ENCODE measurements at regions not wholly inside any gene's neighbourhood (a gene's known extent, or its start where the extent isn't known, plus 50 kb on each side); places are given as distances from the start of the nearest gene placed in this dataset.

DNA sequence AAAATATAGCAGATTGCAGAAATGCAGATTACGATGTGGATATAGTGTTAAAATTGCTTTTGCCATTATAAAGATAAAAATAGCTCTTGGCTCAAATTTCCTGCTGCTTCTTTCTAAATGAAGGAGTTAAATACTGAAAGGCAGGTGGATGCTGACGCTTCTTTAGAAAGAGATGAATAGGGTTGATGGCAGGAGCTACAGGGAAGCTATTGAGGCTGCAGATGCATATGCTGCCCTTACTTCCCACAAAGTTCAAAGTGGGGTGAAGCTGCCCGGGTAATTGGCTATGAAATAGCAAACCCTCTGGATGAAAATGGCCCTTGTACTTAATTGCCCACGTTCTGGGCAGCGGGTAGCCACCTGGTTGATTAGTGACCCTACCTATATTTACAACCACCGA, 379.5 kb downstream of the ZIC3 start:
- TF ChIP-seq EZH2phosphoT487 (IDR thresholded peaks at IDR 0.05; ENCODE audit: low read depth), result no peak
- TF ChIP-seq, protein P1, sequence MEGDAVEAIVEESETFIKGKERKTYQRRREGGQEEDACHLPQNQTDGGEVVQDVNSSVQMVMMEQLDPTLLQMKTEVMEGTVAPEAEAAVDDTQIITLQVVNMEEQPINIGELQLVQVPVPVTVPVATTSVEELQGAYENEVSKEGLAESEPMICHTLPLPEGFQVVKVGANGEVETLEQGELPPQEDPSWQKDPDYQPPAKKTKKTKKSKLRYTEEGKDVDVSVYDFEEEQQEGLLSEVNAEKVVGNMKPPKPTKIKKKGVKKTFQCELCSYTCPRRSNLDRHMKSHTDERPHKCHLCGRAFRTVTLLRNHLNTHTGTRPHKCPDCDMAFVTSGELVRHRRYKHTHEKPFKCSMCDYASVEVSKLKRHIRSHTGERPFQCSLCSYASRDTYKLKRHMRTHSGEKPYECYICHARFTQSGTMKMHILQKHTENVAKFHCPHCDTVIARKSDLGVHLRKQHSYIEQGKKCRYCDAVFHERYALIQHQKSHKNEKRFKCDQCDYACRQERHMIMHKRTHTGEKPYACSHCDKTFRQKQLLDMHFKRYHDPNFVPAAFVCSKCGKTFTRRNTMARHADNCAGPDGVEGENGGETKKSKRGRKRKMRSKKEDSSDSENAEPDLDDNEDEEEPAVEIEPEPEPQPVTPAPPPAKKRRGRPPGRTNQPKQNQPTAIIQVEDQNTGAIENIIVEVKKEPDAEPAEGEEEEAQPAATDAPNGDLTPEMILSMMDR (IDR thresholded peaks at IDR 0.05; ENCODE audit: low read depth, low read length), result no peak
- Histone ChIP-seq H3K4me3 (ENCODE audit: low read length) (no peak overlapping the region), H3K27me3 (ENCODE audit: low read depth, low read length) (no peaks in the 10 kb centered on the region), H4K20me1 (ENCODE audit: insufficient read depth, low read length) (no peaks in the 10 kb centered on the region), H3K4me1 (ENCODE audit: low read length) (no peaks in the 10 kb centered on the region), H3K36me3 (replicated peaks; ENCODE audit: low read depth, low read length) (no peaks in the 10 kb centered on the region), H3K9ac (ENCODE audit: low read length) (no peak overlapping the region), H3K9me3 (ENCODE audit: insufficient read depth, low read length) (no peaks in the 10 kb centered on the region), H3K4me2 (ENCODE audit: low read length) (no peak overlapping the region), H3K27ac (ENCODE audit: low read length) (no peak overlapping the region), H3K79me2 (ENCODE audit: low read length) (no peaks in the 10 kb centered on the region), H2AFZ (ENCODE audit: low read depth, low read length) (no peak overlapping the region)

DNA sequence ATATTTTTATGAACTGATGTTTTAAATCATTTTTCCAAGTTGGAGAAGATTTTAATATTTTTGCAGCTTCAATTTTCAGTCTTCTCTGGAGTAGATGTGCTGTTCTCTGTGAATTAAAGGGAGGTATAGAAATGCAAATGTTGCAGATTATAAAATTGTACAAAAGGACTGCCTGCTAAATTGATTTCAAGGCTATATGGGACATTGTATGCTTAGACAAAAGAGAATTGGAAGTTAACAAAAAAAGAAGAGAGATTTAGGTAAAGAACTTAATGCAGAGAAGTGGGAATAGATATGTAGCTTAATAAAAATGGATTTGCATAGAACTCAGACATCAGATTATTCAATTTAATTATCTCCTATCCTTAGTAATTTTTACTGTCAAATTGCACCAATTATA, 403.3 kb downstream of the ZIC3 start:
- TF ChIP-seq, protein P1 (IDR thresholded peaks at IDR 0.05; ENCODE audit: low read depth, low read length), result no peak
- TF ChIP-seq EZH2phosphoT487 (IDR thresholded peaks at IDR 0.05; ENCODE audit: low read depth), result no peak
- Histone ChIP-seq H3K79me2 (ENCODE audit: low read length) (no peaks in the 10 kb centered on the region), H3K27me3 (ENCODE audit: low read depth, low read length) (no peaks in the 10 kb centered on the region), H3K27ac (ENCODE audit: low read length) (no peak overlapping the region), H3K9ac (ENCODE audit: low read length) (no peak overlapping the region), H4K20me1 (ENCODE audit: insufficient read depth, low read length) (no peaks in the 10 kb centered on the region), H3K36me3 (replicated peaks; ENCODE audit: low read depth, low read length) (no peaks in the 10 kb centered on the region), H3K9me3 (ENCODE audit: insufficient read depth, low read length) (no peaks in the 10 kb centered on the region), H2AFZ (ENCODE audit: low read depth, low read length) (no peak overlapping the region), H3K4me2 (ENCODE audit: low read length) (no peak overlapping the region), H3K4me3 (ENCODE audit: low read length) (no peak overlapping the region), H3K4me1 (ENCODE audit: low read length) (no peaks in the 10 kb centered on the region)

DNA sequence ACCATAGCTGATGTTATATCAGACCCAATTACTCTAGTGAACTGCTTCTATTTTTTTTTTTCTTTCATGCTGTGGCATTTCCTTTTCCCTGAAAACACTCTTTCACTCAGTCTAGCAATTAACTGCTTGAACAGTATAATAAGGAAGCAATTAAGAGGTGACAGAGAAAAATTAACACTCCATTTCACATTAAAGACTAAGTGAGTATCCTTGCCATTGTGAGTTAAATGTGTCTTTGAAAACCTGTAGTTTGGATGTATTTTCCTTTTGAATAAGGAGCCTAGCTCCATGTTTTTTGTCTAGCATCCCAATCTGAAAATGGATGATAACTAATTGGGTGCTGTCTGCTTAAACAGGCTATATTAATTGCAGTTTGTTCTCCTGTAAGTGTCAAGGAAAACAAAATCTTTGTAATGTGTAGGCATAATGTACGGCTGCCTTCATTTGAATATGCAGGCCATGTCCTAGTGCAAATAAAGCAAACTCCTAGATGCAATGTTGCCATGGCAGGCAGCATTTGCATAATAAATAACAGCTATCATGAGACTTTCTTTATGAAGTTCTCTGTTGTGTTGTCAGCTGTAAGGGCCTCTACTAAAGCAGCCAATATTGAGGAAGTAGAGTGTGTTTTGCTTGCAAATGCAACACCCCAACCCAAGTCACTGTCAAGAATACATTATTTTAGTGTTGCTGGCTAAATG, 416.7 kb downstream of the ZIC3 start:
- Histone ChIP-seq H3K9ac (ENCODE audit: low read length) (no peak overlapping the region), H3K9me3 (ENCODE audit: insufficient read depth, low read length) (no peaks in the 10 kb centered on the region), H4K20me1 (ENCODE audit: insufficient read depth, low read length) (no peaks in the 10 kb centered on the region), H3K79me2 (ENCODE audit: low read length) (no peaks in the 10 kb centered on the region), H3K27ac (ENCODE audit: low read length) (no peak overlapping the region), H3K36me3 (replicated peaks; ENCODE audit: low read depth, low read length) (no peaks in the 10 kb centered on the region), H3K4me2 (ENCODE audit: low read length) (no peak overlapping the region), H2AFZ (ENCODE audit: low read depth, low read length) (no peak overlapping the region), H3K4me1 (ENCODE audit: low read length) (no peaks in the 10 kb centered on the region), H3K4me3 (ENCODE audit: low read length) (no peak overlapping the region), H3K27me3 (ENCODE audit: low read depth, low read length) (no peaks in the 10 kb centered on the region)
- TF ChIP-seq EZH2phosphoT487 (IDR thresholded peaks at IDR 0.05; ENCODE audit: low read depth), result no peak
- TF ChIP-seq, protein P1 (IDR thresholded peaks at IDR 0.05; ENCODE audit: low read depth, low read length), result no peak

DNA sequence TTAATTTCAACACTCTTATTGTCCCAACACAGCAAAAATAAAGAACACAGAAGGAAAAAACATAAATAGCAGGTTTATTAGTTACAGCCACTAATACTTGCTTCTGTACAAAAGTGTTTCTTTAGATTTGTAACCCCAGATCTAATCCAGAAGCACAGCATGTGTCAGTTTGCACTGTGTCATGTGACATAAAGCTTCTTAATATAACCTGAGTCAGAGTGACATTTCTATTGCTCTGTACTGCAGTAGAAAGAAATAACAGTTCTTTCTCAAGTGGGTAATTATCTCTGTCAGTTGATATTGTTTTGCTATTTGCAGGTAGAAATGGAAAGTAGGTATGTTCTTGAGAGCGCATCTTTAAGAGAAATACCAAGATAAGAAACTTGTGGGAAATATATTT, 422.5 kb downstream of the ZIC3 start:
- Histone ChIP-seq H3K79me2 (ENCODE audit: low read length) (no peaks in the 10 kb centered on the region), H3K36me3 (replicated peaks; ENCODE audit: low read depth, low read length) (no peaks in the 10 kb centered on the region), H3K4me1 (ENCODE audit: low read length) (no peaks in the 10 kb centered on the region), H3K27me3 (ENCODE audit: low read depth, low read length) (no peaks in the 10 kb centered on the region), H3K9me3 (ENCODE audit: insufficient read depth, low read length) (no peaks in the 10 kb centered on the region), H3K4me3 (ENCODE audit: low read length) (no peak overlapping the region), H3K4me2 (ENCODE audit: low read length) (no peak overlapping the region), H4K20me1 (ENCODE audit: insufficient read depth, low read length) (no peaks in the 10 kb centered on the region), H3K27ac (ENCODE audit: low read length) (no peak overlapping the region), H2AFZ (ENCODE audit: low read depth, low read length) (no peak overlapping the region), H3K9ac (ENCODE audit: low read length) (no peak overlapping the region)
- TF ChIP-seq, protein P1 (IDR thresholded peaks at IDR 0.05; ENCODE audit: low read depth, low read length), result no peak
- no peak for TF ChIP-seq EZH2phosphoT487 (IDR thresholded peaks at IDR 0.05; ENCODE audit: low read depth)
